HG02852 (cell line): ENCODE measurements at regions not wholly inside any gene's neighbourhood (a gene's known extent, or its start where the extent isn't known, plus 50 kb on each side); places are given as distances from the start of the nearest gene placed in this dataset.

Experiments
- ATAC-seq: cut with Tn5 transposase; IDR thresholded peaks from one replicate; pipeline ENCODE4 v1.9.1; 2021; ENCODE audit warnings: mild to moderate bottlenecking, moderate library complexity; ENCODE audit not compliant: unreplicated experiment

DNA sequence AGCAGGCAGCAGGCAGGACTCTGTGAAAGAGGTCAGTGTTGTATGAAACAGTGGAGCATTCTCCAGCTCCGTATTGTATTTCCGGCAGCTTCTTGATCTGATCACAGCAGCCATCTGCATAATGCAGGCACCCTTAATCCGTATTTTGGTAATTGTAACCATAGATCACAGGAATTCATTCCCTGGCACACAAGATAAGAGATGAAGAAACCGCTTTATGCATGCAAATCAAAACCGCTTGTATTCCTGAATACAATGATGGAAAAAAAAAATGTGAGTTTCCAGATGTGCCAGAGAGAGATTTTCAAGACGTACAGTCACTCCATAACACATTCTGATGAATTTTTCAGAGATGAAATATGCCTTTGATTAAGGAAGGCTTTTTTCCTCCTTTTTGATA is 221.3 kb downstream of the ACKR3 start:
- no peak for ATAC-seq

DNA sequence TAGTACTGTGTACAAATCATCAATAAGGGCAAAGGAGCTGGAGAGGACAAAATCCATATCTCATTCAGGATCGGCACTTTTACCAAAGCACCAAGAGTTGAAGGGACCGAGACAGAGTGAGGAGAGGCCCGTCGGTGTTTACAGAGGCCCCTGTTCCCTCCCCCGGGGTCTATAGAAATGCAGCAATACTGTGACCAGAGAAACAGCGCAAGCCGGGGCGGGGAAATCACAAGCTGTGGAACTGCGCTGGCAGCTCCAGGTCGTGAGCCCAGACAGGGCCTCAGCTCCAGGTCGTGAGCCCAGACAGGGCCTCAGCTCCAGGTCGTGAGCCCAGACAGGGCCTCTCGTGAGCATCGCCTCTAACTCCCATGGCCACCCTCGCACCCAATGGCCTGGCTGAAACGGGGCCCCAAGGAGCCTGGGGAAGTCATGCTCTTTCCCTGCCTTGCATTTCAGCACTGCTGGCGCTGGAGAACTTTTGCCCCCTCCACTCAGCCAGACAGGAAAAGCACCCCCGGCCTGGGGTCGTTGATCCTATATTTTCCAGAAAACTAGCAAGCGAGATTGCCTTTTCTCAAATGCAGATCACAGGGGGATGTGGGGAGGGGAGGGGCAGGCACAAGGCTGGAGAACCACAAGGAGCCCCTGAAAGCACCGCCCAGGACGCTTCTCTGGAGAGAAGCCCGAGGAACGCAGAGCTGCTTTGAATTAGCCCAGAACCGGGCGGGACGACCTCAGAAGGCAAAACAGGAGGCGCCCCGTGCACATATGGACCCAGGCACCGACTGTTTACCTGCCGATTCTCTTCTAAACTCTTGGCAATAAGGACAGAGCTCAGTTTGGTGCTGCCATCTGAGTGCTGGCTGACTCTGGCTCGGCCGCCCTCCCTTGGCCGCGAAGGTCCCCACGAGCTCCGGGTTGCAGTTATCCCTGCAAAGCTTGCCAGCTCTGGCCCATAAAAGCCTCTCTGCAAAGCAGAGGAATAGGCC is 223.7 kb downstream of the ACKR3 start:
- no peak for ATAC-seq

DNA sequence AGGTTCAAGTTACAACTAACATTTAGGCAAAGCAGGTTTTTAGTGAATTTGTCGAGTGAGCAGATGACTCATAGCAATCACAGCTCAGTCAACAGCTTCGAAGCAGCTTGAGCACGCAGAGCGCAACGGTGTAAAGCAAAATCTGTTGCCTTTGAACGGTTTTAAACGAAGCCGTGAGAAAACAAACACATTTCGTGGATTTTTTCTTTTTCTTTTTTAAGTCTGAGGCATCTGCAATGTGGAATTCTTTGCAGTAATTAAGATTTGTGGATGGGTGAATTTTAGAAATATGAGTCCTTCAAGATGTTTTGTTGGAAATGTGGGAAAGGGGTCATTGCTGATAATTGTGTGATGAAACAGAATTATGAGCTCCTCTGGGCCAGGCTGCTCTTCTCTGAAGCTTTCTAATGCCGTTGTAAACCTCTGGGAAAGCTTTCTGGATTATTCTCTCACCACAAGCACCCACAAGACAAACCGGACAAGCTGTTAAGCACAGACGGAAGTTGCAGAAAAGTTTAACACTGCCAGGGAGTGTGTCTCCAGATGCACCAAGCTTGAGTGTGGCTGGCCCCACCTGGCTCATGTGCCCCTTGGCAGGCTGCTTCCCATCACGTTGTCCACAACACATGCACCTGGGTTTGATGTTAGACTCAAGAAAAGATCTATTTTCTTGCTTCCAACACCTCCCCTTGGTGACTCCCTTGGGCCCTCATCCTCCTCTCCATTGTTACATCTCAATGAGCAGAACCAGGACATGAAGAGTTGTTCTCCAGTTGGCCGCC is 224.7 kb downstream of the ACKR3 start:
- ATAC-seq = no peak

DNA sequence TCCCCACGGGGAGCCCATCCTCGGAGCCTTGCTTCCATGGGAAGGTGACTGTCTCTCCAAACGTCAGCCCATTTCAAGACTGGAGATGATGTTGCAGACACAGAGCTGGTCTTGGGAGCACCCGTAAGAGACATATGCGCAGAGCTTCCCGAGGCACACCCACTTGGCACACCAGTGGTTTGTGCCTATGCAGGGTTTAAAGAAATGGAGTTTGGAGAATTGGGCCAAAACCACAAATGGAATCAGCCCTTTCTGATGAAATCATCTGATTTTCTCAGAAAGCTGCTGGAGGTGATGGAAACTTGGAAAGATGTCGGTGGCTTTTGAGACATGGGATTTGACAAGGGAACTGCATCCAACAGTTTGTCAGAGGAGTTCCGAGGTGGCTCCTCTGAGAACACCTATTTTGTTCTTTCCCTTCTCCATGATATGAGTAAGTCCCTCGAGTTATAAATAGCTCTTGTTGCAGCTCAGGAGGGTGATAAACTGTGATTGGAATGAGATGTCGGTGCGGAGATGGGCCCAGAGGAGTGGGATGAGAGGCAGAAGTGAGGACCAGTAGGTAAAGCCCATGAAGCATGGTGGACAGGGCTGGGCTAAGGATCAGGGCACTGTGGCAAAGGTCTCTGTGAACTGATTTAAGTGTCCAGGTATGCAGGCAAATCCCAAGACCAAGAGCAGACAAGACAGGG is 225.7 kb downstream of the ACKR3 start:
- ATAC-seq = no peak

DNA sequence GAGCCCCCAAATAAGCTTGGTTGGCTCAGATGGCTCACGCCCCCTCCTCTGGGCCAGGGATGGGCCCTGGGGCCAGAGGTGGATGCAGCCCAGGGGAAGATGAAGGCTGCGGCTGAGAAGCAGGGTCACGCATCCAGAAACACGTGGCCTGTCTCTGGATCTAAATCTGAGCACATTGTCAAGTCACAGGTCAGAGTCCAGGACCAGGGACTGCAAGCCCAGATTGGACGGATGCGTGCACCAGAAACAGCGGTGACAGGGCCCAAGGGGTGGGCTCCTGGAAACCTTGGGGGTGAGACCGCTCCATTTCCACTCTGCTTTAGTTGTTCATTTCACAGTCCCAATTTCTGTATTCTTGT is 226.2 kb downstream of the ACKR3 start:
- no peak for ATAC-seq

DNA sequence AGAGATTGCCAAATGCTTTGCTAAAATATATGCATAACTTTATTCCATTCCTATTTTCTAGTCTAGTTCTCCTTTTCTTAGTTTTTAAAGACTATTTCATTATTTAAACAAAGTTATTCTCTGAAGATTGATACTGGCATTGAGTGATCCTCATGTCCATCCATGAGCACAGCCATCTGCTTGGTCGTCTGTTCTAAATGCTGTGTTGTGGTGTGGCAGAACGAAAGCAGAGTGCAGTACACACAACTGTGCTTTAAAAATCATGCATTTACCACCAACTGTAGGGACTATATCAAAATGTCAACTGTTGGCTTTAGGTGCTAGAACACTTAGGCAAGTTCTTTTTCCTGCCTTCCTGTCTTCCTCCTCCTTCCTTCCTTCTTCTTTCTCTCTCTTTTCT is 226.6 kb downstream of the ACKR3 start:
- no peak for ATAC-seq

DNA sequence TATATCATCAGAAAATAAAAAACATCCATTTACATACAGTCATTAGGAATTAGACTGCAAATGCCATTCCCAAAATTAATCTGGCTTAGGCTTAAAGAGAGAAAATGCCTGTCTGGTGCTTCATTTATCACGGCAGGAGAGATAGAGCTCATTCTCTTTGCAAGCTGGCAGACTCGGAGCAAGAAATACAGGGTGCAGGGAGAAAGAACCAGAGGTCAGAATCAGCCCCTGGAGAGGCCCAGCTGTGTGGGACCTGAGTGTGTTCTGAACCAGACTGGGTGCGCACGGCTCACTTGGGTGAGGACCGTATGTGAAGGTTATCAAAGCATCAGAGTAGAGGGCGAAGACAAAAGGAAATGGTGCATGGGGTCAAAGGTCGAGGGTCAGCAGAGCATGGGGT is 227.8 kb downstream of the ACKR3 start:
- ATAC-seq = no peak

DNA sequence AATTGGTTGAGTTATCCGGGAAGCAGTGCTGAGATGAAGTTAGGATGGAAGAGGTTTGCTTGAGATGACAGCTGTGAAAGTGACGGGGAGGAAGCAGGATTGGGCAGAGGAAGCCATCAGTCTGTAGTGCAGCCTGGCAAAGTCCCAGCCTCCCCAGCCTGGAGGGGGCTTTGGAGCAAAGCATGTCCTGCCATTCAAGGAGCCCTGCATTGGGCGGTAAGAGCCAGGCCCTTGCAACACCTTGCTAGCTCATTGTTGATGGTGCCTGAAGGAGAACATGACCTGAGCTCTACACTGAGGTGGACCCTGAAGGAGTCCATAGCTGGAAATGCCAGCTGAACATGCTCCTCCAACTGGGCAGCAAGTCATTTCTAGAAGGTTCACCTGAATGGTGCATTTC is 228.9 kb downstream of the ACKR3 start:
- ATAC-seq = no peak

DNA sequence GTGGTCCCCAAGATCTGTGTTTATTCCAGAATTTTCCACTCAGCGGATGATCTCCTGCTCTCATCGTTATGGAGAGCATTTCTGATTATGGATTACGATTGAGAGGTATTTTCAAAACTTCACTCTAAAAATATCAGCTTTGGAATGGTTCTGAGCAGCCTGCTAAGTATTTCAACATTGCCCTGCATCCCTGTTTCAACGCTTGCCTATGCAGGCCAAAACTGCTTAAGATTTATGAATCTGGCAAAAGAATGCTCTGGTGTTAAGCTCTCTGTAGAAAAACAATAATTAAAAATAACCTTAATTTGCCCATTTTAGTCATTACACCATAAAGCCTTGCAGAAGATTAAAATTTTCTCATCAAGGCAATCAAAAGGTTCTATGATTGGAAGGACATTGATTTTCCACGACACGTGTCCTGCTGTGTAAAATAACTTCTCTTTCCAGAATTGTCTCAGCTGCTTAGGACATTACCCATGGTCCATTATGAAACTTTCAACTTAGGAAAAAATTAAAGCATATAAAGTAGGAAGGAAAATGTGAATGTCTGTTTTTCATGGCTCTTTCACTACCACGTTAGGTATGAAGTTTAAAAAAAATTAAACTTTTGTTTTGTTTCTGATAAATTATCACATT is 229.9 kb downstream of the ACKR3 start:
- no peak for ATAC-seq

DNA sequence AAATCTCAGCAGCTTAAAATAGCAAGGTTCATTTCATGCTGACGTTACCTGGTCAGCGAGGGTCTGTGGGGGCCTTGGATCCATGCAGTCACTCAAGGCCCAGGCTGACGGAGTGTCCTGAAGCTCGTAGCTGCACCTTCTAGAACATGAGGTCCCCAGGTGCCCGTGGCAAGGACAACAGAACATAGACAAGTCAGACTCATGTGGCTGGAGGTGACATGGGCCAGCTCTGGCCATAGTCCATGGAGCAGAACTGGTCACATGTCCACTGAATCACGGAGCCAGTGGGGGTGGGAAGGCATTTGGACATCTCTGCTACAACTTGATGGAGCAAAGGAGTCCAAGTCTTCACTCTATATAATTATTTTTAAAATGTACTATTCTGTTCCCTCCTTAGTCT is 233.2 kb downstream of the ACKR3 start:
- no peak for ATAC-seq

DNA sequence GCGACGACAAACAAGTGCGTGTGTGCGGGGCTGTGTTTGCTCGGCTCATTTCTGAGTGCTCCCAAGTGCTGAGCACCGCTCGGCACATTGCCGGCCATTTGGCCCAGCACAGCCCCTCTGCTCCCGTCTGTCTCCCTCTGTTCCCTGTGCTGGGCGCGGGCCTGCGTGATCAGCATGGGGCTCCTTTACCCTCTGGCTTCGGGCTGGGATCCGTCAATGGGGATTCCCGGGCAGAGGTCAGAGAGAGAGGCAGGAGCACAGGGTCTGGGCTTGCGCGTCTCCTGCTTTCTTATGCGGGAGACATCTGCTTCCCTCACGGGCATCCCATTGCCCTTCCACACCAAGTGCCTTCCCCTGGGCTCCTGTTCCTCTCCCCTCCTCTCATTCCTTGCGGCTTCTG is 234.0 kb downstream of the ACKR3 start:
- ATAC-seq = no peak

DNA sequence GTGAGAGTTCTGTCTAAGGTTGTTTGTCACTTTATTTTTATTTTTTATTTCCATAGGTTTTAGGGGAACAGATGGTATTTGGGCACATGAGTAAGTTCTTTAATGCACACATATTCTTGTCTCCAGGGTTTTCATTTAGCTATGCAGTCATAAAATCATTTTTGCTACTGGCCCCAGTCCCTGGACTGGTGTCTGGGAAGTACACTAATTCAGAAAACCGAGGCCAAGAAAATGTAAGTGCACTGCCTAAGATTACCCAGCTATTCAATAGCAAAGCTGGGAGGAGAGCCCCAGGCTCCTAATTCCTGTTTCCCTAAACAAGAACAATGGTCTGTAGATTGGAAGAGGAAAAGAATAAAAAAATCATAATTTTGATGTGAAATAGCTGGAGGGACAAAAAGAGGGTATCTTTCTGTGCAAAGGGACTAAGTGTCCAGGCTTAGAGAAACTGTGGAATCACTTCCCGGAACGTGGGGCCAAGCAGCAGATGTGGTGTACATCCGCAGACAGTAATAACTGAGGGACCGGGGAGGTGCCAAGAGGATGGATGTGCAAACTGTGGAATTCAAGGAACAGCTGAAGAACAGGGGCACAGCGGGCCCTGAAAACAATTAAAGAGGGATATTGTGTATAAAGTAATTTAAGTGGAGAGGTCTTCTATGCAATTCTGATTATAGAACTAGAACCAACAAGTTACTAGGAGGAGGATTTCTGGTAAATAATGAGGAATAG is 236.3 kb downstream of the ACKR3 start:
- no peak for ATAC-seq

DNA sequence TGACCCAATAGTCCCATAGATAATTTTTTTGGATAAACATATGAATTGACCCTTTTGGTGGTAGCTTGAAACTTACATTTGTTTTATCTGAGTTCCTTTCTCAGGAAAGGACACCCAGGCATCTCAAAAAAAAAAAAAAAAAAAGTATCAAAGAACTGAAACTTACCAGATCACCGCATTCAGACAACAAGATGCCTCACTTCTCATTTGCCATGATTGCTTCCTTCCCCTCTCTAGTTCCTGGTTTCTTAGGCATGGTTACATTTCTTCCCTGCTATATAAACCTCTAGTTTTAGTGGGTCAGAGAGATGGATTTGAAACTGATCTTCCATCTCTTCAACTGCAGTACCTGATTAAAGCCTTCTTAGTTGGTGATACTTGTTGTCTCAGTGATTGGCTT is 240.1 kb downstream of the ACKR3 start:
- no peak for ATAC-seq

DNA sequence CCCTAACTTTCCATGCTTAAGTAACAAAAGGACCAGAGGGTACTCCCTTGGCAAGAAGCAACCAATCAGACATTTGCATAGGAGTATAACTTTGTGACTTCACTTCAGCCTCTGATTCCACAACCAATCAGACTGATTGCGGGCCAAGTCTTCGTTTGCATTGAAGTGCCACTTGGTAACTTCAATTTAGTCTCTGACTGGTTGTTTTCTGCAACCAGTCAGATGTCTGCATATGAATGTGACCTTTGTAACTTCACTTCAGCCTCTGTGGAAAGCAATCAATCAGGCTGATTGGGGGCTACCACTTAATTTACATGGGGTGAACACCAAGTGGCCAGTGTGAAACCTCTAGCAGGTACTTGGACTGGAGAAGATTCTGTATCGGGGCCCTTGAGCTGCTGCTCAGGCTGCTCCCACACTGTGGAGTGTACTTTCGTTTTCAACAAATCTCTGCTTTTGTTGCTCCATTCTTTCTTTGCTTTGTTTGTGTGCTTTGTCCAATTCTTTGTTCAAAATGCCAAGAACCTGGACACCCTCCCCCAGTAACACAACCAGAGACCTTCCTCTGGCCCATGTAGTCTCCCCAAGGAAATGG is 241.5 kb downstream of the ACKR3 start:
- ATAC-seq = no peak

DNA sequence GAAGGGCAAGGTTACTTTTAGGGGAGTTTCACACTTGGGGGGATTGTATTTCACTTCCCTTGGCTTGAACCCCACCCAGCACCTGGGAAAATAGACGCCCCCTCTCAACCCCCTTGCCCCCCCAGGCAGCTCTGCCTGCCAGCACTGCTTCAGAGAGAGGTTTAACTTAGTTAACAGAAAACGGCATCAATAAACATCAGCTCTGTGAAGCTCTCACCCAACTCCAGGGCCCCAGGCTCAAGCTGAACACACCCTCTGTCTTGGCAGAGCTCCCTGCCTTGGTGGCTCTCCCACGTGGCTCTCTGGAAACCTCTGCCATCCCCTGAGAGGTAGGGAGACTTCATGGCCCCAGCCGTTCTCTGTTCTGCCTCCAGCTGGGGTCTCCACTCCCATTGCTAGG is 244.1 kb downstream of the ACKR3 start:
- ATAC-seq = no peak

DNA sequence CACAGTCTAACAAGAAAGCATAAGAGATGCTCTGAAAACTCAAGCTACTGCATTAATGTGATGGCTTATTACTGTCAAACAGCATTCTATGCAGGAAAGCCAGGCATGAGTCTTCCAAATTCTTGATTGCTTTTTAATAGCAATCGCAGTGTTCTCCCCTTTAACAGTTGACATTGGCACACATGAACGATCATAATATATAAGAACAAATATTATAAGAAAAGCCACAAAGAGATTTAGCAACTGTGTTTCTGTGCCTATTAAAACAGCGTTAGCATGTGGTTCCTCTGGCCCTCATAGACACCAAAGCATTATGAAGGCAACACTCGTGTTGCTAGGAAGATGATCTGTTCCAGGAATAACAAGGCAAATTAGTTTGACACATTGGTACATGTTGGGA is 245.0 kb downstream of the ACKR3 start:
- ATAC-seq = no peak

DNA sequence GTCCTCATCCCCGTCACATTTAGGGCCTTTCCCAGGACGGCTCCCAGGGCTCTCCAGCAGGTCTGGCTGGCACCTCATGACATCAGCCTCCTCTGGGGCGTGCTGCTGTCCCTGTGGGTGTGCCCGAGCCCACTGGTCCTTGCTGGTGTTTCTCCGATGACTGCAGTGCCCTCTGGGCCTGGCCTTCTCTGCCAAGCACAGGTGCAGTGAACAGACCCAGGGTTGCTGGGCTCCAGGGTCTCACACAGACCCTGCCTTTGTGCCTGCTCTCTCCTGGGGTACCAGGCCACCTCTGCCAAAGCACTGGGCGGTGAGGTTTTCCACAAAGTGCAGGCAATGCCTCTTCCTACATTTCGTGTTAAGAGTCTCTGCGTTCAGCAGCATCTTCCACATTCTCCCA is 246.1 kb downstream of the ACKR3 start:
- no peak for ATAC-seq

DNA sequence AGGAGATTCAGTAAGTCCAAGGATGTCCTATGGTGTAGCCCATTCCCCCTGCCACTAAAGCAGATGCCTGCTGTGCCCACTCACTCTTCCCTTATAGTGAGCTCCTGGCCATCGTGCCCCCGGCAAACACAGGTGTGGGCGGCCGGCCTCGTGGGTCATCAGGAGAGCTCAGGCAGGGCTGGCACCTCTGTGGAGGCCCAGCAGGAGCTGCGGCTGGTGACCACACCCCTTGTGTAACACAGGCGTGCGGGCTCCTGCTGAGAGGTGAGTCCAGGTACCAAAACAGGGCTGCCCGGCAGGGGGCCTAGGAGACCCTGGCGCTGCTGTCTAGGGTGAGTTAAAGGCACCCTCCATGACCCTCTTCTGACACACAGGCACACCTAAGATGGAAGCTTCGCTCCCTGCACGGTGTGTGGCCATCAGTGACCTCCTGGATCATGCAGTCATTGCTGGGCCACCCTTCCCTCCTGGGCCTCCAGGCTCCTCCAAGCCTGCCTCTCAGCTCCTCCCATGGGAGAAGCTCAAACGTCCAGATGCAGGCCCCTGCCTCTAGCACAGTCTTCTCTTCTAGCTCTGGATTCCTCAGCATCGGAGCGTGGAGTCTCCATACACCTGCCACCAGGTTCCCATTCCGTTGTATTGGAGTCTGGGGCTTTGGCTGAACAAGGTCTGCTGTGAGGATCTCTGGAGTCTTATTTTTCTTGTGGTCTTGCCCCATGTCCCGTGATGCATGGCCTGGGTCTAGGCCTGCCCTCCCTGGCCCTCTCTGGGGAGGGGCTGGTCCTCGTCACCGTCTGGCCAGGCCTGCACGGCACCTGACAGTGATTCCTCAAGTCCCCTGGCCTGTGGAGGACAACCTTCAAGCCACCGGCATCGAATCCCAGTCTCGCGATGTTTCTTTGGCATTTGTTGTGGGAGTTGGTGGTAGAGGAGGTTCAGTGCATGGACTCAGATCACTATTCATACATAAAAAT is 246.9 kb downstream of the ACKR3 start:
- ATAC-seq = no peak
